Activated CD4-positive, alpha-beta T cell treated with anti-CD3 and anti-CD28 coated beads, Interleukin-2, amount 50 U/mL, for 24 hours (primary cell): ENCODE measurements at regions not wholly inside any gene's neighbourhood (a gene's known extent, or its start where the extent isn't known, plus 50 kb on each side); places are given as distances from the start of the nearest gene placed in this dataset.
"Not testable (repeated sequence)": the region's sequence is repeated elsewhere in the genome, so short reads cannot be mapped to it uniquely, and the experiment has no call there.

Source experiments
- DNase-seq, 2 donors: peaks; one replicate each; pipeline ENCODE4 v3.0.0-alpha.2; 2020; ENCODE audit warnings: low read depth in 1 of 2, low spot score in 1 of 2

GRCh38 chr21:15306271-15306670 is 241.5 kb upstream of the NRIP1 start:
- DNase-seq: no peak

GRCh38 chr21:15308333-15308732 is 243.5 kb upstream of the NRIP1 start:
- DNase-seq: no peak

- no peak for DNase-seq
Measured at GRCh38 chr21:15309022-15309590, 244.3 kb upstream of the NRIP1 start.

- DNase-seq: no peak
Measured at GRCh38 chr21:15309721-15310120, 244.9 kb upstream of the NRIP1 start.

- DNase-seq: no peak
Measured at GRCh38 chr21:15311510-15311909, 246.7 kb upstream of the NRIP1 start.

- not testable (repeated sequence) for DNase-seq
Measured at GRCh38 chr21:15317034-15317433, 252.2 kb upstream of the NRIP1 start.

- DNase-seq: no peak
Measured at GRCh38 chr21:15319727-15320126, 254.9 kb upstream of the NRIP1 start.

- no peak for DNase-seq
Measured at GRCh38 chr21:15324542-15324941, 259.7 kb upstream of the NRIP1 start.

GRCh38 chr21:15326032-15326867 is 261.4 kb upstream of the NRIP1 start:
- no peak for DNase-seq

- no peak for DNase-seq
Measured at GRCh38 chr21:15327637-15328265, 263.0 kb upstream of the NRIP1 start.

- DNase-seq: no peak
Measured at GRCh38 chr21:15329191-15329590, 264.4 kb upstream of the NRIP1 start.

- DNase-seq: no peak
Measured at GRCh38 chr21:15330872-15331271, 266.1 kb upstream of the NRIP1 start.

GRCh38 chr21:15332572-15332971 is 267.8 kb upstream of the NRIP1 start:
- no peak for DNase-seq

- no peak for DNase-seq
Measured at GRCh38 chr21:15333136-15333710, 268.4 kb upstream of the NRIP1 start.

- DNase-seq: no peak
Measured at GRCh38 chr21:15333951-15334350, 269.2 kb upstream of the NRIP1 start.

GRCh38 chr21:15343066-15343465 is 278.3 kb upstream of the NRIP1 start:
- no peak for DNase-seq

- DNase-seq: no peak
Measured at GRCh38 chr21:15352009-15352408, 287.2 kb upstream of the NRIP1 start.

GRCh38 chr21:15353546-15353945 is 288.7 kb upstream of the NRIP1 start:
- DNase-seq: no peak

GRCh38 chr21:15354516-15354915 is 289.7 kb upstream of the NRIP1 start:
- DNase-seq: no peak

- DNase-seq: no peak
Measured at GRCh38 chr21:15355066-15355465, 290.3 kb upstream of the NRIP1 start.

- DNase-seq: no peak
Measured at GRCh38 chr21:15359251-15359650, 294.5 kb upstream of the NRIP1 start.

- no peak for DNase-seq
Measured at GRCh38 chr21:15362458-15362857, 297.7 kb upstream of the NRIP1 start.
